Pancreas (tissue), 10 donors: ENCODE measurements at regions not wholly inside any gene's neighbourhood (a gene's known extent, or its start where the extent isn't known, plus 50 kb on each side); places are given as distances from the start of the nearest gene placed in this dataset.
A peak's percentile ranks its signal among the peaks of the same experiment; 100 is the strongest.

ENCODE experiments used
- ATAC-seq, 4 donors: fragments of 200-7000 bp; cut with Tn5 transposase; one replicate each; pipeline versions ENCODE4 v1.8.0 to v1.9.1; 2020; ENCODE audit warnings: mild to moderate bottlenecking in 4 of 4, moderate library complexity in 4 of 4
- DNase-seq, 6 donors: peaks; one replicate each; pipeline ENCODE4 v3.0.0-alpha.2; 2020
- FAIRE-seq: peaks from 2 replicates; lab custom pipeline; 2012; peaks lifted over from hg19 to GRCh38; lab: Jason Lieb, UNC
- H3K27ac ChIP-seq, 4 donors: fragments of 200-600 bp; sonication (generic); 1 replicate in 3 of 4; 2 replicates in 1 of 4; pipeline versions ENCODE4 v1.5.0 to v1.8.0; 2020
- H3K27me3 ChIP-seq, 4 donors: fragments of 200-600 bp; one replicate each; pipeline ENCODE4 v1.8.0; 2021
- H3K36me3 ChIP-seq, 3 donors: fragments of 200-600 bp; sonication (generic) in 1 of 3; one replicate each; pipeline versions ENCODE4 v1.5.0 to v1.8.0; 2020 to 2021
- H3K4me1 ChIP-seq, 3 donors: fragments of 200-600 bp; one replicate each; pipeline ENCODE4 v1.8.0; 2021
- H3K4me3 ChIP-seq, 4 donors: fragments of 200-600 bp; sonication (generic) in 2 of 4; one replicate each; pipeline versions ENCODE4 v1.5.0 to v1.8.0; 2020 to 2021
- H3K9me3 ChIP-seq, 4 donors: fragments of 200-600 bp; one replicate each; pipeline ENCODE4 v1.8.0; 2021
- CTCF ChIP-seq, 4 donors: fragments of 200-600 bp; sonication (generic) in 3 of 4; IDR thresholded peaks; one replicate each; pipeline versions ENCODE4 v1.5.0 to v1.8.0; 2021; ENCODE audit warnings: antibody characterized with exemption in 4 of 4
- WGBS, 2 donors: extraction: QIAGEN DNeasy Blood & Tissue Kit; methylation state at CpG; one replicate each; pipeline ENCODE4 v1.1.7; 2013; 5-methylcytosine and 5-hydroxymethylcytosine counted together
- intact Hi-C, 3 donors: fragments of 100-400 bp; cut with DNase I; formaldehyde crosslinking; loops; one replicate each; pipeline versions ENCODE4 v1.11.1 to v1.14.2; 2022
- donor health status: healthy with polysubstance abuse.
- donor health status: DM: no; HTN: no; CAD: no; lungs with moderate emphysema.
- donor health status: DM: no; HTN: no; CAD: no.
- donor health status: control.
- donor health status: control.
- donor health status: Bipolar disorder and iron deficiency.
- donor health status: DM: yes; HTN: yes; CAD: no.
- donor health status: DM: no; HTN: no; CAD: no.
- donor health status: DM: no; HTN: no; CAD: no.
- donor health status: DM: yes; HTN: yes; CAD: no.

- ATAC-seq (no peak), FAIRE-seq (no peak), DNase-seq (no peak)
- H3K27ac ChIP-seq: no peak overlapping the region
- no peaks in the 10 kb centered on the region for H3K36me3 ChIP-seq
- intact Hi-C loops: no loop called here
- no peaks in the 10 kb centered on the region for H3K27me3 ChIP-seq
- TF ChIP-seq CTCF (IDR thresholded peaks at IDR 0.05): no peak
- WGBS, 2 donors: 72 to 87% methylated on average over 6 of the region's 6 CpGs
- H3K9me3 ChIP-seq: no peaks in the 10 kb centered on the region
- H3K4me1 ChIP-seq: no peaks in the 10 kb centered on the region
- no peak overlapping the region for H3K4me3 ChIP-seq
These were observed 102.7 kb downstream of the RASSF10 start for GRCh38 chr11:13111813-13112130.

- intact Hi-C loops: no loop called here
- Histone ChIP-seq H3K9me3 (no peaks in the 10 kb centered on the region), H3K27me3 (no peaks in the 10 kb centered on the region), H3K4me1 (no peaks in the 10 kb centered on the region), H3K36me3 (no peaks in the 10 kb centered on the region), H3K4me3 (no peak overlapping the region), H3K27ac (no peak overlapping the region)
- FAIRE-seq: no peak
- DNase-seq: peak in 4 of 6 donors; percentile 16 to 59 (median 26)
- ATAC-seq: peak; percentile 64 to 99 (median 91)
- WGBS, 2 donors: 66 to 71% methylated on average over 6 of the region's 6 CpGs
- TF ChIP-seq CTCF (IDR thresholded peaks at IDR 0.05): no peak
These were observed 105.7 kb downstream of the RASSF10 start for GRCh38 chr11:13114566-13115379.

GRCh38 chr11:13115380-13115675, 106.2 kb downstream of the RASSF10 start:
- no peaks in the 10 kb centered on the region for H3K4me1 ChIP-seq
- no peak overlapping the region for H3K4me3 ChIP-seq
- DNase-seq (no peak), ATAC-seq (no peak), FAIRE-seq (no peak)
- no peaks in the 10 kb centered on the region for H3K9me3 ChIP-seq
- H3K27me3 ChIP-seq: no peaks in the 10 kb centered on the region
- intact Hi-C loops: no loop called here
- no peaks in the 10 kb centered on the region for H3K36me3 ChIP-seq
- TF ChIP-seq CTCF (IDR thresholded peaks at IDR 0.05): no peak
- 0% methylated on average over 1 of the region's 1 CpG for WGBS, 2 donors
- H3K27ac ChIP-seq: no peak overlapping the region

- intact Hi-C loops: no loop called here
These were observed 107.4 kb downstream of the RASSF10 start for GRCh38 chr11:13116491-13116890.

More at GRCh38 chr11:13116491-13116890, 107.4 kb downstream of the RASSF10 start:
- ATAC-seq: no peak
- no peaks in the 10 kb centered on the region for H3K4me1 ChIP-seq
- TF ChIP-seq CTCF (IDR thresholded peaks at IDR 0.05): no peak
- no peak for DNase-seq
- H3K27me3 ChIP-seq: no peaks in the 10 kb centered on the region
- no peak overlapping the region for H3K4me3 ChIP-seq
- H3K36me3 ChIP-seq: no peaks in the 10 kb centered on the region
- H3K27ac ChIP-seq: no peak overlapping the region
- WGBS, 2 donors: 83 to 98% methylated on average over 2 of the region's 2 CpGs
- no peak for FAIRE-seq
- no peaks in the 10 kb centered on the region for H3K9me3 ChIP-seq
